DOHH2 (cell line): ENCODE measurements at regions not wholly inside any gene's neighbourhood (a gene's known extent, or its start where the extent isn't known, plus 50 kb on each side); places are given as distances from the start of the nearest gene placed in this dataset.

Experiments used
- CTCF ChIP-seq: fragments of 200-600 bp; sonication (generic); IDR thresholded peaks from one replicate; pipeline ENCODE4 v1.5.1; 2014; ENCODE audit warnings: antibody characterized with exemption, mild to moderate bottlenecking, low read depth, low read length; ENCODE audit not compliant: poor library complexity, severe bottlenecking
- EZH2phosphoT487 ChIP-seq: fragments of 200-600 bp; sonication (generic); IDR thresholded peaks from 2 replicates; pipeline ENCODE4 v1.6.1; 2017; ENCODE audit warnings: borderline replicate concordance, mild to moderate bottlenecking, antibody characterized with exemption, low read length, moderate library complexity, mixed read lengths

GRCh38 chr10:64316833-64317232 lies 795.6 kb downstream of the REEP3 start:
- no peak for TF ChIP-seq CTCF
- TF ChIP-seq EZH2phosphoT487, result no peak
